ENCODE measurements at regions not wholly inside any gene's neighbourhood (a gene's known extent, or its start where the extent isn't known, plus 50 kb on each side); places are given as distances from the start of the nearest gene placed in this dataset.

DNA sequence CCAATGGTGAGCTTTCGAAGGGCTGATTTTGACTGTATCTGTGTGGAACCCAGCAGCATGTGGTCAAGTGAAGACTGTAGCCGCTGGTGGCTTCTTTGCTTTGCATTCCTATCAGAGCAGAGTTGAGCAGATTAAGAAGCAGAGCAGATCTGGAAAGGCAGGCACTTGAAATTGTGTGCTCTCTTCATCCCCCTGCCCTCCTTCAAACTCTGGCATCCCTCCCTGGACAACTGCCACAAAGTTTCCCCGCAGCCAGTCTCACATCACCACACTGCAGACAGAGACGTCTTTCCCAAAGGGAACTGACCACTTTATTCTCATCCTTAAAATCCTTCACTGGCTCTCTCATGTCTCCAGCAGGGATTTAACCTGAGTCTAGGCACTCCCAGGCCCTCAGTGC is 237.1 kb upstream of the DYNLRB2 start:
- Histone ChIP-seq H3K27me3 (ENCODE audit: control insufficient read depth, insufficient read depth, low read length, poor library complexity, severe bottlenecking) (no peaks in the 10 kb centered on the region), H3K4me3 (ENCODE audit: low read length) (no peak overlapping the region), H3K9me3 (ENCODE audit: control insufficient read depth, low read length) (peaks cover 3% of the 10 kb centered on the region), H3K36me3 (ENCODE audit: control insufficient read depth, insufficient read depth, low read length) (no peaks in the 10 kb centered on the region), H3K4me1 (ENCODE audit: control insufficient read depth, insufficient read depth, low read length) (peaks cover 5% of the 10 kb centered on the region), H3K27ac (ENCODE audit: low read depth, low read length) (no peak overlapping the region), H3K9ac (ENCODE audit: extremely low read depth, low read length, poor library complexity, severe bottlenecking) (no peak overlapping the region)
- TF ChIP-seq, protein P1, sequence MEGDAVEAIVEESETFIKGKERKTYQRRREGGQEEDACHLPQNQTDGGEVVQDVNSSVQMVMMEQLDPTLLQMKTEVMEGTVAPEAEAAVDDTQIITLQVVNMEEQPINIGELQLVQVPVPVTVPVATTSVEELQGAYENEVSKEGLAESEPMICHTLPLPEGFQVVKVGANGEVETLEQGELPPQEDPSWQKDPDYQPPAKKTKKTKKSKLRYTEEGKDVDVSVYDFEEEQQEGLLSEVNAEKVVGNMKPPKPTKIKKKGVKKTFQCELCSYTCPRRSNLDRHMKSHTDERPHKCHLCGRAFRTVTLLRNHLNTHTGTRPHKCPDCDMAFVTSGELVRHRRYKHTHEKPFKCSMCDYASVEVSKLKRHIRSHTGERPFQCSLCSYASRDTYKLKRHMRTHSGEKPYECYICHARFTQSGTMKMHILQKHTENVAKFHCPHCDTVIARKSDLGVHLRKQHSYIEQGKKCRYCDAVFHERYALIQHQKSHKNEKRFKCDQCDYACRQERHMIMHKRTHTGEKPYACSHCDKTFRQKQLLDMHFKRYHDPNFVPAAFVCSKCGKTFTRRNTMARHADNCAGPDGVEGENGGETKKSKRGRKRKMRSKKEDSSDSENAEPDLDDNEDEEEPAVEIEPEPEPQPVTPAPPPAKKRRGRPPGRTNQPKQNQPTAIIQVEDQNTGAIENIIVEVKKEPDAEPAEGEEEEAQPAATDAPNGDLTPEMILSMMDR (conservative IDR thresholded peaks at IDR 0.05) = no peak
- H3K27ac Mint-ChIP-seq = no peak overlapping the region
- H3K9me3 Mint-ChIP-seq = no peaks in the 10 kb centered on the region
- no peak overlapping the region for H3K4me3 Mint-ChIP-seq
- H3K36me3 Mint-ChIP-seq (ENCODE audit: low read depth) = no peaks in the 10 kb centered on the region
- H3K27me3 Mint-ChIP-seq (ENCODE audit: insufficient read depth) = peaks cover 3% of the 10 kb centered on the region
- 74 to 91% methylated on average over 4 of the region's 4 CpGs for WGBS, 2 experiments (ENCODE audit: insufficient coverage in 1 of 2, insufficient read length in 1 of 2)
- DNase-seq = no peak
- peaks cover 20% of the 10 kb centered on the region for H3K4me1 Mint-ChIP-seq

DNA sequence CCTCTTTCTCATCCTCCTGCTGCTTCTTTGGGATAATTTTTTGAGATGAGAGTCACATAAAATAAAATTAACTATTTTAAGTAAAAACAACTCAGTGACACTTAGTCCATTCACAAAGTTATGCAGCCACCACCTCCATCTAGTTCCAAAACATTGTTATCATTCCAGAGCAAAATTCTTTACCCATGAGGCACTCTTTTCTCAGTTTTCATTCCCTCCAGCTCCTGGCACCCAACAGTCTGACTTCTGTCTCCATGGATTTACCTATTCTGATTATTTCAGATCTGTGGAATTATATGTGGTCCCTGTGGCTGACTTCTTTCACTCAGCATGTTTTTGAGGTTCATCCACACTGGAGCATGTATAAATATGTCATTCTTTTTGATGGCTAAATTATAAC is 239.9 kb upstream of the DYNLRB2 start:
- no peaks in the 10 kb centered on the region for H3K9me3 ChIP-seq (ENCODE audit: control insufficient read depth, low read length)
- Mint-ChIP-seq H3K27me3 (ENCODE audit: insufficient read depth) (peaks cover 3% of the 10 kb centered on the region), H3K4me1 (peaks cover 8% of the 10 kb centered on the region), H3K36me3 (ENCODE audit: low read depth) (no peaks in the 10 kb centered on the region), H3K27ac (no peak overlapping the region), H3K9me3 (no peaks in the 10 kb centered on the region), H3K4me3 (no peak overlapping the region)
- H3K27ac ChIP-seq (ENCODE audit: low read depth, low read length) = no peak overlapping the region
- H3K27me3 ChIP-seq (ENCODE audit: control insufficient read depth, insufficient read depth, low read length, poor library complexity, severe bottlenecking) = no peaks in the 10 kb centered on the region
- peaks cover 2% of the 10 kb centered on the region for H3K4me1 ChIP-seq (ENCODE audit: control insufficient read depth, insufficient read depth, low read length)
- TF ChIP-seq, protein P1 (conservative IDR thresholded peaks at IDR 0.05) = no peak
- no peak overlapping the region for H3K9ac ChIP-seq (ENCODE audit: extremely low read depth, low read length, poor library complexity, severe bottlenecking)
- DNase-seq = no peak
- no peak overlapping the region for H3K4me3 ChIP-seq (ENCODE audit: low read length)
- H3K36me3 ChIP-seq (ENCODE audit: control insufficient read depth, insufficient read depth, low read length) = no peaks in the 10 kb centered on the region

DNA sequence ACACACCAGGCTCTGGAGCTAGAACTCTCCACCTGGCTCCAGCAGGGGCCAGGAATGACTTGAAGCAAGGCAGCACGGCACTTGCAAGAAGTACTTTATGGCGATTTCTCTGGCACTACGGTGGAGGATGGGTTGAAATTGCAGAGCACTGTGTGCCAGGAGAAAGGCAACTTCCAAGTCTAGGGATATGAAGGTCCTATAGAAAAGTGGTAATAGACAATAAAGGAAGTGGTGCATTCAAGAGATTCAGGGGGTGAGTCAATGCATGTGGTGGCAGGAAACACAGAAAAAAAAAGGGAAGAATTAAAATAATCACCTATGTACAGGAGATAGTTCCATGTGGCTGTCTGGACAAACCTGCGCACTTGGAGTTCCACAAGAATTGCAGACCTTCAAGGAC is 240.3 kb upstream of the DYNLRB2 start:
- Mint-ChIP-seq H3K27me3 (ENCODE audit: insufficient read depth) (peaks cover 3% of the 10 kb centered on the region), H3K4me1 (peaks cover 10% of the 10 kb centered on the region), H3K36me3 (ENCODE audit: low read depth) (no peaks in the 10 kb centered on the region), H3K9me3 (no peaks in the 10 kb centered on the region), H3K27ac (no peak overlapping the region), H3K4me3 (no peak overlapping the region)
- Histone ChIP-seq H3K9ac (ENCODE audit: extremely low read depth, low read length, poor library complexity, severe bottlenecking) (no peak overlapping the region), H3K36me3 (ENCODE audit: control insufficient read depth, insufficient read depth, low read length) (no peaks in the 10 kb centered on the region), H3K9me3 (ENCODE audit: control insufficient read depth, low read length) (no peaks in the 10 kb centered on the region), H3K4me1 (ENCODE audit: control insufficient read depth, insufficient read depth, low read length) (peaks cover 2% of the 10 kb centered on the region), H3K4me3 (ENCODE audit: low read length) (no peak overlapping the region), H3K27ac (ENCODE audit: low read depth, low read length) (no peak overlapping the region), H3K27me3 (ENCODE audit: control insufficient read depth, insufficient read depth, low read length, poor library complexity, severe bottlenecking) (no peaks in the 10 kb centered on the region)
- 92 to 100% methylated on average over 3 to 4 of the region's 4 CpGs for WGBS, 2 experiments (ENCODE audit: insufficient coverage in 1 of 2, insufficient read length in 1 of 2)
- TF ChIP-seq, protein P1 (conservative IDR thresholded peaks at IDR 0.05) = no peak
- no peak for DNase-seq
